HCT116 (cell line): ENCODE measurements at regions not wholly inside any gene's neighbourhood (a gene's known extent, or its start where the extent isn't known, plus 50 kb on each side); places are given as distances from the start of the nearest gene placed in this dataset.

ENCODE experiments used
- CTCF ChIP-seq, 3 experiments: fragments of 200-600 bp in 1 of 3; sonication (generic) in 1 of 3; IDR thresholded peaks in 2 of 3; conservative IDR thresholded peaks in 1 of 3; 2 replicates each; pipeline ENCODE4 v1.5.1; 2012 to 2017; ENCODE audit warnings: low read depth in 2 of 3, low read length in 2 of 3, antibody characterized with exemption in 1 of 3, borderline replicate concordance in 1 of 3, control low read depth in 1 of 3, mild to moderate bottlenecking in 1 of 3, mixed read lengths in 1 of 3, mixed run types in 1 of 3, moderate library complexity in 1 of 3; ENCODE audit not compliant: insufficient read depth in 1 of 3
- POLR2AphosphoS5 ChIP-seq: IDR thresholded peaks from 2 replicates; pipeline ENCODE4 v1.6.1; 2011; ENCODE audit warnings: mild to moderate bottlenecking, low read depth, low read length, moderate library complexity
- TF ChIP-seq, protein P1 (sequence below): IDR thresholded peaks from 2 replicates; pipeline ENCODE4 v1.6.1; 2012

- TF ChIP-seq POLR2AphosphoS5 (no peak), CTCF (IDR thresholded peaks at IDR 0.05 in 2 of 3, conservative IDR thresholded peaks at IDR 0.05 in 1 of 3; ENCODE audit: borderline replicate concordance in 1 of 3, insufficient read depth in 1 of 3, low read depth in 2 of 3, low read length in 2 of 3) (no peak)
- TF ChIP-seq, protein P1, sequence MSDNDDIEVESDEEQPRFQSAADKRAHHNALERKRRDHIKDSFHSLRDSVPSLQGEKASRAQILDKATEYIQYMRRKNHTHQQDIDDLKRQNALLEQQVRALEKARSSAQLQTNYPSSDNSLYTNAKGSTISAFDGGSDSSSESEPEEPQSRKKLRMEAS, result no peak
These were observed 674.6 kb upstream of the SLIT2 start for GRCh38 chr4:19577097-19577496.
